ENCODE measurements at regions not wholly inside any gene's neighbourhood (a gene's known extent, or its start where the extent isn't known, plus 50 kb on each side); places are given as distances from the start of the nearest gene placed in this dataset.

DNA sequence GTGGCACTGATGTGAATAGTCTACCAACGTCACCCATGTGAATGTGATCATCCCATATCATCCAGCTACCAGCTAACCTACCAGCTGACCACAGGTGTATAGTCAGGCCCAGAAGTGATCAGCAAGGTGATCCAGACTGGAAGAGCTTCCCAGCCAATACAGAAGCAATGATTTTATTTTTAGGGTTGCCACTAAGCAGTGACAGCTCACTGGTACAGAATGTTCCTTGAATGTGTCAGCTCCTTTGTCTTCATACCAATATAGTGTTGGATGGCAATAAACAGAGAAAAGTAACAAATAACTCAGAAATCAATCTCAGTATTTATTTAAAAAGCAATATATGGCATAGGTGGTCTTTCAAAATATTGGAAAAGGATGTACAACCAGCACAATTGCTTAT, 361.8 kb upstream of the CPEB2 start:
- Histone ChIP-seq H2BK12ac (ENCODE audit: low read depth, low read length) (no peak overlapping the region), H3K18ac (ENCODE audit: extremely low read depth, low read length) (no peak overlapping the region), H2BK5ac (ENCODE audit: low read depth, low read length) (no peak overlapping the region), H2BK20ac (ENCODE audit: low read length) (no peak overlapping the region), H3K27me3 (replicated peaks in 1 of 4; ENCODE audit: control insufficient read depth in 3 of 4, extremely low read depth in 1 of 4, insufficient read depth in 3 of 4, low read length in 3 of 4) (no peaks in the 10 kb centered on the region), H3K4ac (replicated peaks; ENCODE audit: insufficient read length, low read depth, low read length) (no peak overlapping the region), H4K5ac (ENCODE audit: insufficient read length, low read depth, low read length) (no peak overlapping the region), H2BK15ac (ENCODE audit: low read length) (no peak overlapping the region), H3K79me1 (ENCODE audit: low read depth, low read length) (no peaks in the 10 kb centered on the region), H2AFZ (ENCODE audit: low read length) (no peak overlapping the region), H3K9me3 (ENCODE audit: insufficient read depth in 2 of 2, low read depth in 1 of 2, low read length in 1 of 2) (no peaks in the 10 kb centered on the region), H4K91ac (replicated peaks; ENCODE audit: insufficient read length, low read length) (no peak overlapping the region), H3K23me2 (ENCODE audit: low read depth, low read length) (no peaks in the 10 kb centered on the region), H3K79me2 (ENCODE audit: control insufficient read depth in 1 of 2, insufficient read depth in 2 of 2, low read length in 2 of 2) (no peaks in the 10 kb centered on the region), H3K9ac (replicated peaks in 1 of 4; ENCODE audit: extremely low read depth in 1 of 4, low read depth in 3 of 4, low read length in 3 of 4) (no peak overlapping the region), H2AK5ac (ENCODE audit: low read depth, low read length) (no peak overlapping the region), H3K23ac (ENCODE audit: insufficient read length) (no peak overlapping the region), H3K4me3 (ENCODE audit: extremely low read depth in 1 of 4, insufficient read depth in 2 of 4, low read depth in 3 of 4, low read length in 4 of 4) (no peak overlapping the region), H3K4me1 (replicated peaks in 1 of 4; ENCODE audit: control insufficient read depth in 3 of 4, insufficient read depth in 4 of 4, low read length in 3 of 4) (no peaks in the 10 kb centered on the region), H3K14ac (ENCODE audit: insufficient read length) (no peak overlapping the region), H3K27ac (ENCODE audit: low read depth, low read length) (no peak overlapping the region), H3K56ac (replicated peaks; ENCODE audit: insufficient read length, low read depth, low read length) (no peak overlapping the region), H4K20me1 (replicated peaks in 1 of 2; ENCODE audit: control insufficient read depth in 1 of 2, insufficient read depth in 2 of 2, low read length in 2 of 2) (no peaks in the 10 kb centered on the region), H2BK120ac (replicated peaks; ENCODE audit: low read depth, low read length) (no peak overlapping the region), H3K4me2 (ENCODE audit: insufficient read depth in 1 of 2, low read depth in 2 of 2, low read length in 2 of 2) (no peak overlapping the region), H3K36me3 (ENCODE audit: control insufficient read depth in 2 of 4, insufficient read depth in 4 of 4, low read length in 3 of 4) (no peaks in the 10 kb centered on the region), H4K8ac (ENCODE audit: extremely low read depth, insufficient read depth, low read length) (no peak overlapping the region)
- WGBS, 2 experiments (ENCODE audit: extremely low coverage in 1 of 2, insufficient coverage in 1 of 2, insufficient read length in 1 of 2, insufficient replicate concordance in 2 of 2, low coverage in 1 of 2, low lambda C conversion rate in 2 of 2, missing lambda C conversion rate in 1 of 2), result 100% methylated on average over 1 of the region's 1 CpG; no CpG with 5 or more reads in 1 of the 2 experiments
- TF ChIP-seq ZNF274 (IDR thresholded peaks at IDR 0.05; ENCODE audit: borderline replicate concordance, extremely low read depth, low read length) (no peak), USF2 (IDR thresholded peaks at IDR 0.05; ENCODE audit: low read length) (no peak), NANOG (IDR thresholded peaks at IDR 0.05; ENCODE audit: insufficient read depth, low read depth, low read length, poor library complexity, severe bottlenecking) (no peak), CREB1 (IDR thresholded peaks at IDR 0.05) (no peak), TAF1 (IDR thresholded peaks at IDR 0.05; ENCODE audit: low read depth, low read length) (no peak), TCF12 (IDR thresholded peaks at IDR 0.05; ENCODE audit: low read depth, low read length) (no peak), RBBP5 (IDR thresholded peaks at IDR 0.05; ENCODE audit: borderline replicate concordance, low read depth, low read length) (no peak)
- TF ChIP-seq, protein P1, sequence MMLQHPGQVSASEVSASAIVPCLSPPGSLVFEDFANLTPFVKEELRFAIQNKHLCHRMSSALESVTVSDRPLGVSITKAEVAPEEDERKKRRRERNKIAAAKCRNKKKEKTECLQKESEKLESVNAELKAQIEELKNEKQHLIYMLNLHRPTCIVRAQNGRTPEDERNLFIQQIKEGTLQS (IDR thresholded peaks at IDR 0.05; ENCODE audit: insufficient read depth, low read depth, low read length), result no peak
- ChIA-PET CTCF (ENCODE audit: partially characterized antibody) (no interaction called here), POLR2A (ENCODE audit: partially characterized antibody) (no interaction called here)
- DNase-seq (ENCODE audit: low read depth in 1 of 2, low spot score in 2 of 2) (no peak), FAIRE-seq (no peak)

Measured in H1 (cell line).